Endothelial cell of hepatic sinusoid (primary cell): ENCODE measurements at regions not wholly inside any gene's neighbourhood (a gene's known extent, or its start where the extent isn't known, plus 50 kb on each side); places are given as distances from the start of the nearest gene placed in this dataset.
"Not testable (repeated sequence)": the region's sequence is repeated elsewhere in the genome, so short reads cannot be mapped to it uniquely, and the experiment has no call there.

Experiments used
- in situ Hi-C: cut with HindIII; loops from 2 replicates; pipeline ENCODE4 v1.10.0; 2017; ENCODE audit warnings: low sequenced_read_pairs

DNA sequence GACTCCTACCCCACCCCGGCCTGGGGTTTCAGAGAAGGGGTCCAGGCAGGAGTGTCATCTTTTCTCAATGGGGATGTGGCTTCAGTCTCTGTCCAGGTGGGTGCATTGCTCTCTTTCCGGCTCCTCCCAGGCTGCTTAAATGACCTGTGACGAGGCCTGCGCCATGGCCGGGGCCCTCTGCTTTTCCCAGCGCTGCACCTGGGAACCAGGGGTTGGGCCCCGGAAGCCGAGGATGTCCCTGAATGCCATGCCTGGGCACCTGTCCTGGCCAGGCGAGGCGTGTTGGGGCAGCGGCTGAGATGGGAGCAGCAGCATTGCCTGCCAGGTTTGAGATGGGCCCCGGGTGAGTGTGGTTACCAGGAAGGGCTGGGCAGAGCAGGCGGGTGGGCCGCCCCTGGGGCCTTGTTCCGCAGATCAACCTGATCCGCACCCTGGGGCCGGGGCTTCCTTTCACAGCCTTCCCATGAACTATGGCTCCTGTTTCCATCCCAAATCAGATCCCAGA lies 147.4 kb downstream of the SEC14L1 start:
- in situ Hi-C loops, result no loop called here

DNA sequence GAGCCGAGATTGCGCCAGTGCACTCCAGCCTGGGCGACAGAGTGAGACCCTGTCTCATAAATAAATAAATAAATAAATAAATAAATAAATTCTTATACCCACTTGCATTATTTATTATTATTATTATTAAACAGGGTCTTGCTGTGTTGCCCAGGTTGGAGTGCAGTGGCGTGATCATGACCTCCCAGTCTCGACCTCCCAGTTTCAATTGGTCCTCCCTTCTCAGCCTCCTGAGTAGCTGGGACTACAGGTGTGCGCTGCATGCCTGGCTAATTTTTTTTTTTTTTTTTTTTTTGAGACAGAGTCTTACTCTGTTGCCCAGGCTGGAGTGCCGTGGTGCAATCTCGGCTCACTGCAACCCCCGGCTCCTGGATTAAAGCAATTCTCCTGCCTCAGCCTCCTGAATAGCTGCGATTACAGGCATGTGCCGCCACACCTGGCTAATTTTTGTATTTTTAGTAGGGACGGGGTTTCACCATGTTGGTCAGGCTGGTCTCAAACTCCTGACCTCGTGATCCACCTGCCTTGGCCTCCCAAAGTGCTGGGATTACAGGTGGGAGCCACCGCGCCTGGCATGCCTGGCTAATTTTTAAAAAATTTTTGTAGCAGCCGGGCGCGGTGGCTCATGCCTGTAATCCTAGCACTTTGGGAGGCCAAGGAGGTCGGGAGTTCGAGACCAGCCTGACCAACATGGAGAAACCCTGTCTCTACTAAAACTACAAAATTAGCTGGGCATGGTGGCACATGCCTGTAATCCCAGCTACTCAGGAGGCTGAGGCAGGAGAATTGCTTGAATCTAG lies 150.2 kb downstream of the SEC14L1 start:
- in situ Hi-C loops, result not testable (repeated sequence)

DNA sequence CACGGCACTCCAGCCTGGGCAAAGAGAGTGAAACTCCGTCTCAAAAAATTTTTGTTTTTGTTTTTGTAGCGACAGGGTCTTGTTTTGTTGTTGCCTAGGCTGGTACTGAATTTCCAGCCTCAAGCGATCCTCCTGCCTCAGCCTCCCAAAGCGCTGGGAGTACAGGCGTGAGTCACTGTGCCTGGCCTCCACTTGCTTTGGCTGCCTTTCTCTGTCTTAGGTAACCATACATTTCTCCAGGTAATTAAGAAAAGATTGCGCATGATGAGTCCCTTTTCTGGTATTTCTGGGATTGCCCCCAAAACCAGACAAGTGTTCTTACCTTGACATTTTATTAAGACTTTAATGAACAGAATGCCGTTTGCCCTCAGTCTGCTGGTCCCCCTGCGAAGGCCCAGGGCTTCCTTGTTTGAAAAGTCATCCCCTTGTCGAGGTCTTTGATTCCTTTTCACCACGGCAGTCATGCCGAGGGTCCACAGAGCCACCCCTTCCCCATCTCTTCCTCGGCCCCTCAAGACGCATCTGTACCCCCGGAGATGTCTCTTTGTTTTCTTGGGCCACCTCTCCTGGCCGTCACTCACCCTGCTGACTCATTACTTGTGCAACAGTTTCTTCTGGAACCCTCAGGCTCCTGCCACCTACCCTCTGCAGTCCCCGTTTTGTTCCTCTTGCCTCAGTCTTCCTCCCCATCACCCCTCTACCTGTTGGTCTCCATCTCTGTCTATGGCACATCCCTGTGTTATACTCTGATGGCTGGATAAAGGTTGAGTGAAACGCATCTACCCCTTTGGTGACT lies 151.0 kb downstream of the SEC14L1 start:
- in situ Hi-C loops, result no loop called here

DNA sequence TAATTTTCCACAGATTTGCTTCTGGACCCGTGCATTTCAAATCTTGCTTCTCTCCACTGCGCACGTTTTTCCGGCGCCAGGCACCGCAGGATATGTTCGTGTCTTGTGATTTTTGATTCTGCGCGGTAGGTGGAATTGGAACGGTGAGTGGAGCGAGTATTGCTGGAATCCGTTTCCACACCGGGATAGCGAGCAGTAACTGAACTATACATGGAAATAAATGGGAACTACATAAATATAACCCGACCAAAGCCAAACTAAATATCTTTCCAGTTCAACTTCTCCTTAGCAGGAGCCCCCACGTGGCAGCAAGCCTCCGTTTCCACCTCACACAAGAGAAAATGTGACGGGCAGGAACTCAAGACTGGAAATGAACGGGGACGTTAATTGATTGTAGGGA lies 154.0 kb downstream of the SEC14L1 start:
- in situ Hi-C loops, result no loop called here

DNA sequence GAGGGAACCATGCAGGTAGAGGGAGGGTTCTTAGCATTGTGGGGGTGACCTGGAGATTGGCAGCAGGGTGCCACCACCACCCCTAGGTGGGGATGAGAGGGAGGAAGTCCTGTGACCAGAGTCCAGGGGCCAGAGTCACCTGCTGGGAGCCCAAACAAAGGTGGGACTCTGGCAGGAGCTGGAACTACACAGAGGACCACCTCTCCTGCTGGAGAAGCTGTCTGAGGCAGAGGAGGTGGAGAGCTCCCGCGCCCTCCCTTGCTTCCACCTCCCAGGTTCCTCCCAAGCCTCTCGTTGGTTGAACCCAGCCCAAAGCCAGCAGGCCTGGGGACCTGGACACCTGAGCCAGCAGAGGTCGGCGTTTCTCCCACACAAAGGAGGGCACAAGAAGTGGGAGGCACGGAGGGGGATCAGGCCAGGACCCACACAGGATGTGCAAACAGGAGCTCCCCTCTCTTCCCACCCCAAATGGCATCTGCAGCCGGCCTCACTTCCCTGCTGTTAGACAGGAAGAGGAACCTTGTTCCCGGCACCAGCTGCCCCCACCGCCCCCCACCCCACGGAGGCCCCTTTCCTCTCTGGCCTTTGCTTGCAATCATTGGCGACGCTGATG lies 154.6 kb downstream of the SEC14L1 start:
- in situ Hi-C loops, result no loop called here

DNA sequence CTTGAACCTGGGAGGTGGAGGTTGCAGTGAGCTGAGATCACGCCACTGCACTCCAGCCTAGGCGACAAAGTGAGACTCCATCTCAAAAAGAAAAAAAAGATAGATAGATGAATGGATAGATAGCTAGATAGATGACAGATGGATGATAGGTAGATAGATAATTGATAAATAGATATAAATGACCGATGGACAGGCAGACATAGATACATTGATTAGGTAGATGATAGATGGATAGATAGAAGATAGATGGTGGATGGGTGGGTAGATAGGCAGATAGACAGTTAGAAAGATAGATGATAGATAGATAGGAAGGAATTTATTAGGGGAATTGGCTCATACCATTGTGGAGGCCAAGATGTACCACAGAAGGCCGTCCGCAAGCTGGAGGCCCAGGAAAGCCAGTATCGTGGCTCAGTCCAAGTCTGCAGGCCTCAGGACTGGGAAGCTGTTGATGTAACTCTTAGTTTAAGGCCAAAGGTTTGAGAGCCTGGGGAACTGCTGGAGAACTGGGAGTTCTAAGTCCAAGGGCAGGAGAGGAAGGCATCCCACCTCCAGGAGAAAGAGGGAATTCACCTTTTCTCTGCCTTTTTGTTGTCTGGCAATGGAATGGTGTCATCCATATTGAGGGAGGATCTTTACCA lies 156.1 kb downstream of the SEC14L1 start:
- in situ Hi-C loops, result no loop called here

DNA sequence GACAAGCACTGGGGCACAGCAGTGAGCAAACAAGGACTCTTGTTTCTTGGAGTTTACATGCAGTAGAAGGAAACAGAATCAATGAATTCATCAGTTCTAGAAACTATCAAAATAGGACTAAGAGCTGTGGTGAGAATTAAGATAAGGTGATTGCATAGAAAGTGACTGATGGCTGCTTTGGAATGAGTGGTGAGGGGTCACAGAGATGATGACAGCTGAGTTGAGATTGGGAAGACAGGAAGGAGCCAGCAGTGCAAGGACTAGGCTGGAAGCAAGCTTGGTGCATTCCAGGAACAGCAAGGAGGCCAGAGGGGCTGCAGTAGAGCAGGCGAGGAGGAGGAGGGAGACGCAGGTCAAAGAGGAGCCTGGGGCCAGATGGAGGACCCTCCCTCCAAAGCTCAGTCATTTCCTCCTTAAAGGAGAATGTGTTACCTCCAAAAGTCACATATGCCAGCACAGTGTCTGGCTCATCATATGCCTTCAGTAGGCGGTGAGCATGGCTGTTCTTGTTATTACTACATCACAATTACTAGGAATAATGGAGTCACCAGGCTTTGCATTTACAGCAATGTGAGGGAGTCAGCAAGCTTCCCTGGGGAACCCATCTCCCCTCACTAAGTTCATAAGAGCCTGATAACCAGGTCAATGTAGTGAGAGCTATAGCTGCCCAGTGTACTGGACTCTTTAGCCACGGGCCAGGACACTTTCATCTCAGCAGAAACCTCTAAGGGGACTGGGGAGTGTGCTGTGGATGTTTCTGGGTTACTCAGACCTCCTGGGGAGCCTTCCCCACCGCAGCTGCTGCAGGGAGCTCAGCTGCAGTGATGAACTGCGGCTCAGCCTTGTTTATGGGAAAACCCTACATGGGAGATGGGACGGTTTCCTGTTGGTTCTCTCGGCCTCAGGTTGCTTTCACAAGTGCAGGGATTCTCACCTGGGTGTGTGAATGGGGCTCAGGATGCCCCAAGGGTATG lies 157.2 kb downstream of the SEC14L1 start:
- in situ Hi-C loops, result no loop called here

DNA sequence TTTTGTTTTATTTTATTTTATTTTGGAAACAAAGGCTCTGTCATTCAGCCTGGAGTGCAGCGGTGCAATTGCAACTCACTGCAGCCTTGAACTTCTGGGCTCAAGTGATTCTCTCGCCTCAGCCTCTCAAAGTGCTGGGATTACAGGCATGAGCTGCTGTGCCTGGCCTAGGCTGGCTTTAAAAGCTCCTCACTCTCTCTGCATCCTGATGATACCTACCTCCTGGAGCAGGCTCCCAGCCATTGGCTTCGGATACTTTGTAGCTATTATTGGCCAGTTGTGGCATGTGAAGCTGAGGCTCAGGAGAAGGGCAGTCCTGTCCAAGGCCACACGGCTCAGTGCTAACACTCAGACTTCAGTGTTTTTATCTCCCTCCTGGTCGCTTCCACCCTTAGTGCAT lies 158.0 kb downstream of the SEC14L1 start:
- in situ Hi-C loops, result no loop called here

DNA sequence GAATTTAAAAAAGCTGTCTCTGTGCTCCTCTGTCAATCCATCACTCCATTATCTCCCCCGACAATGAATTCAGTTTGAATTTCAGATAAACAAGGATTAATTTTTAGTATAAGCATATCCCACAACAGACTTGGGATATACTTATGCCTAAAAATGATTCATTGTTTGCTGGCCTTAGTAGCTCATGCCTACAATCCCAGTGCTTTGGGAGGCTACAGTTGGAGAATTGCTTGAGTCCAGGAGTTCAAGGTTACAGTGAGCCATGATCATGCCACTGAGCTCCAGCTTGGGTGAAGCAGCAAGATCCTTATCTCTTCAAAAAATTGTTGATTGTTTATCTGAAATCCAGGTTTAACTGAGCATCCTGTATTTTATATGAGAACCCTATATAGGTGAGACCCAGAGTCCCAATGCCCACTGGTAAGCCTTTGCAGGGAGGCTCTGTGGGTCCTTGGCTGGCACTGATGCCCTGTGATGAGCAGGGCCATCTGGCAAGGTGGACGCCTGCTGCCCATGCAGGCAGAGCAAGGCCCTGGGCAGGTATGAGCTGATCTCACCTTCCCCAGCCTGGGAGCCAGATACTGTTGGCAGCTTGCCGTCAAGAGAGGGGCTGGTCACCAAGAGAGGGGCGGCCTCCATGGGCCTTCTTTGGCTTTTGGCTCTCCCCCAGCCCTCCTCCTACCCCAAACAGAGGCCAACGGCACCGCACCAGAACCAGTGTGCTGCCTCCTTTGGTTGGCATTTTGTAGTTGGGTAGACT lies 158.7 kb downstream of the SEC14L1 start:
- in situ Hi-C loops, result no loop called here

DNA sequence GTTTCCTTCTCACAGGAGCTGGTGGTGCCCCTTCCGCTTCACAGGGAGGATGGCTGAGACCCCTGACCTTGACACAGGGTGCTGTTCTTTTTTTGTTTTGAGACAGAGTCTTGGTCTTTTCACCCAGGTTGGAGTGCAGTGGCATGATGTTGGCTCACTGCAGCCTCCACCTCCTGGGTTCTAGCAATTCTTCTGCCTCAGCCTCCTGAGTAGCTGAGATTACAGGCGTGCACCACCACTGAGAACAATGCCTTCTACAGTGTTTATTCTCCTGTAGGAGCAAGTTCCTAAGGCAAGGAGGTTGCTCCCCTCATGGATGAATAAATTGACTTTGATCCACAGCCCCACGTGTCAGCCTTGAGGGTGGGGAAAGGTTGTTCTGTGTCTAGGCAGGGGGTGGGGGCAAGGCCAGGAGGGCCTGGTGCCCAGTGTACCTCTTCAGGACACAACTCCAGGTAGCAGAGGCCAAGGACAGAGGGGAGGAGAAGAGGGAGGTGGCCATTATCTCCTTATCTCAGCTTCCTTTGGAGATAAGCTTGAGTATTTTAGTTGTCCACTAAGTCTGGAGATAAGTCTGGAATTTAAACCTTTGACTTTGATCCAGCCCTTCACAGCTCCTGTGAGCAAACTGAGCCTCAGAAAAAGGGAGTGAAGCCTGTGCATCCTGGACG lies 159.4 kb downstream of the SEC14L1 start:
- in situ Hi-C loops, result no loop called here

DNA sequence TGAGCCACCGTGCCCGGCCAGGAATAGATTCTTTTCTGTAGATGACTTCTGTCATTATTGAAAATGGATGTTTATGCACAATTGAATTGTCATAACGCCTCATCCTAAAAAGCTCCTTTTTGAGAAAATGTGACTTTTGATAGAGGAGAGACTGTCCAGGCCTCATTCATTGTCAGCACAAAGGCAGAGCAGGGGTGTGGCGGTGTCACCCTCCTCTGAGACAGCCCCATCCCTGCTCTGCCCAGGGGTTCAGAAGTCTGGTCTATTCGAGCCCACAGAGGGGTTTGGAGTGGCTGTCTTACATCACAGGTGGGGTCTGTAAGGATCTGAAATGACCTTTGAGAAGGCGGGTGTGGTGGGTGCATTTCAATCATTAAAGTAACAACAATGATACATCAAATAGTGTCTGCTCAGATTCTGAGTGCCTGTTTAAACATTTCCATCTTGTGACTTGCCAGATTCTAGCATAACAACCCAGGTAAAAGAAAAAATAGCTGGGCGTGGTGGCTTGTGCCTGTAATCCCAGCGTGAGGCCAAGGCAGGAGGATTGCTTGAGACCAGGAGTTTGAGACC lies 161.0 kb downstream of the SEC14L1 start:
- in situ Hi-C loops, result no loop called here

DNA sequence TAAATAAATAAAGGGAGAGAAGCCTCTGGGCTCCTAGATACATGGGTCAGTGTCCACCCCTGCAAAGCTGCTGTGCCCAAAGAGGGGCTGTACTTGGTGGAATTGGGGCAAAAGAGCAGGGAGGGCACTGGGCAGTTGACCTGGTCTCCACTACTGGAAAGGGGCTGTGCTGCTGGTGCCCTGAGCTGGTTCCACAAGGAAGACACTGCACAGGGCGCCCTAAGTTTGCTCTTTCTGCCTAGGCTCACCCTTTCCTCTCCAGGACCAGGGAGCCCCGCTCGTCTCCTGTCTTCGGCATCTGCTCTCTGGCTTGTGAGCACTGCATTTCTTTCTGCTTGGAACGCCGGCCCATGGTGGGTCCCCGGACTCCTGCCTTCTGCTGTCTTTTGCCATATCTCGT lies 161.9 kb downstream of the SEC14L1 start:
- in situ Hi-C loops, result no loop called here

DNA sequence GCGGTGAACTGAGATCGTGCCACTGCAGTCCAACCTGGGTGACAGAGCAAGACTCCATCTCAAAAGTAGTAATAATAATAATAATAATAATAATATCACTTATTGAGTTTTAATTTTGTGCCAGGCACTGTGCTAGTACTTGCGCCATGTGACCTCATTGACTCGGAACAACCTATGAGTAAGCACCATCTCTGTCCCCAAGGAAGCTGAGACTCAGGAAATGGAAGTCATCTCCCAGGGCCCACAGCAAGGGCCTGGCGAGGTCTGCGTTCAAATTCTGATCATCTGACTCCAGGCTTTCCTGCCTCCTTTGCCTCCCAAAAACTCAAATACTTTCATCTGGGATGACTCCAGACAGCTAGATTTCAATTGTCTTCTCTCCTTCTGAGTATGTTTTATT lies 162.9 kb downstream of the SEC14L1 start:
- in situ Hi-C loops, result no loop called here

DNA sequence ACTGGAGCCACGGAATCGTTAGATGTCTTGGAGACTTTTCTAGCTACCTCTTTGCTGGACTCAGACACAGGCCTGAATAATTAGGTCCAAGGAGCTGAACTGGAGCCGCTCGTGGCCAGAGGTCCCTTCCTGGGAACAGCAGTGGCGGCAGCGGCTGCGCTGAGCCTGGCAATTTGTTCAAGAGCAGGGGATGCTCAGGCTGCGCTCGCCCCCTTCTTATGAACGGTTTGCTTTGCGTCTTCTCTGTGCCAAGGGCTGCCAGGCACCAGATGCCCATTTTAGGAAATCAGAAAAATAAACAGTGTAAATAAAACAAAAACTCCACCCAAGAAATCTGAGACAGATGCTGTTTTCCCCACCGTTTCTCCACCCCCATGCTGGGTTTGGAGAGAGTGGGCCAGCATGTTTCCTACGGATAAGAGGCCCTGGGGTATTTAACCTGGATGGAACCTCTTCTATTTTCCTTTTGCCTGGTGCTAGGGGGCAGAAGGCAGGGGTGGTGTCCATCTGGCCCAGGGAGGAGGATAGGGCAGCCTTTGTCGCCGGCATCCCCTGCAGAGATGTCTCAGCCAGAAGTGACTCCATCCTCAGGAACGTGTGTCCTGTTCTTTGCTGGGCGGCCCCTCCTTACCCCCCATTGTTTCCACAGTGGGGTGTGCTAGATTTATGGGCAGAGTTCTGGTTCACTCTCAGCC lies 163.4 kb downstream of the SEC14L1 start:
- in situ Hi-C loops, result no loop called here

DNA sequence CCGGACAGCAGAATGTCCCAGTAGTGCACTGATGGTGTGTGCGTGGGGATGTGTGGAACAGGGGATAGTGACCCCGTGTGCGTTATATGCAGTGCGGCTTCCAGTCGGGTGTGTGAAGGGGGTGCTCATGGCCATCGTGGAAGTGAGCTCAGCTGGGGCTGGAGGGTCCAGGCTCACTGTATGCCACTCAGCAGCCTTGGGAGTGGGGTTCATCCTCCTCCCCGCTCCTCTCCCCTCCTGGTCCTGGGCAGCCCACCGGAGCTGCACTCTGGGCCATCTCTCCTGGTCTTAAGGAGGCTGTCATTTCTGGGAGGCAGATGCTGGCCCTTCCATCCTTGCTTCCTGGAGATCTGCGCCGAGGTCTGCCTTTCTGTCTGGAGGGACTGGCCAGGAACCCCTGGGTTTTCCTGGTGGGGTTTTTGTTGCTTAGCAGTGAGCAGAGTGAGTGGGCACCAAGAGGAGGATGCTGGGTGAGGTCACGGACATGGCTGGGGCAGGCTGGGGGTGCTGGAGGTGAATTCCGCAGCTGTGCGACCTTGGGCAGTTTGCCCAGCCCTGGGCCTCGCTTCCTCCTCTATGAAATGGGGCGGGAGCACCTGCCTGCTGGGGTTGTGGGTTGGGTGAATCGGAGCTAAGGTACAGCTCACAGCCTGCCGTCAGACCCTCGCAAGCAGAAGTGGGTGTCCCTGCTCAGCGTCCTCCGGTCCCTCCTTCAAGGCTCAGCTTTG lies 164.1 kb downstream of the SEC14L1 start:
- in situ Hi-C loops, result no loop called here

DNA sequence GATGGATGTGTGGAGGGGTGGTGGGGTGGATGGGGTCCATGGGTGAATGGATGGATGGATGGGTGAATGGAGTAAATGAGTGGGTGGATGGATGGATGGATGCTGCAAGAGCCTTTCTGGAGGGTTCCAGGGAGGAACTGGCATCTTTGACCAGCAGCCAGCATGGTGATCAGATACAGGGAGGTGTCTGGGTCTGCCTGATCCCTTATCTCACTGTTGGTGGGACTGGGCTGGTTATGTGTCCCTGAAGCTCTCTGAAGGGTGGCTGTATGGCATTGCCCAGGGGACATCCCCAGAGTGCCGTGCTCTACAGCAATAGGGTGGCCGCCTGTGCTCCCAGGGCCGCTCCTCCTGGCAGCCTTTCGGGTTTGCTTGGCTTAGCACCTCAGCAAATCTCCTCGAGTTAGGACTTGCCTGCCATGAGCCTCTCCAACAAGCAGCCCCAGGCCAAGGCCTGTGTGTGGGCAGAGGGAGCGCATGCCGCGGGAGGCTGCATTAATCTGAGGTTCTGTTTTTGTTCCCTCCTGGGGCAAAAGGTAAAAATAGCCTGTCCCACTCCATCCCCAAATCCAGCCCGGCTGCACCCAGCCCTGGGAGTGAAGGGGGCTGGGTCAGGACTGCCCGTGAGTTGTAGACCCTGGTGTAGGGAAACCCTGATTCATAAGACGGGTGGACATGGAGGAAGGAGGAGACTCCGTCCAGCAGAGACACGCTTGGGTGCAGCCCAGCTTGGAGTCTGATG lies 165.4 kb downstream of the SEC14L1 start:
- in situ Hi-C loops, result no loop called here
